WTC11 (cell line): ENCODE measurements at regions not wholly inside any gene's neighbourhood (a gene's known extent, or its start where the extent isn't known, plus 50 kb on each side); places are given as distances from the start of the nearest gene placed in this dataset.
A peak's percentile ranks its signal among the peaks of the same experiment; 100 is the strongest.

Experiments used
- ATAC-seq: fragments of 200-7000 bp; cut with Tn5 transposase; 2 replicates; pipeline ENCODE4 v1.10.0; 2021; ENCODE audit warnings: mild to moderate bottlenecking, moderate library complexity
- CTCF ChIA-PET: fragments of 300-600 bp; sonication (Branson Sonifier 250); formaldehyde crosslinking; loops from one replicate; lab custom pipeline; 2021; ENCODE audit warnings: antibody characterized with exemption; lab: Charles Lee
- POLR2A ChIA-PET: fragments of 350-600 bp; sonication (Branson Sonifier 250); formaldehyde crosslinking; loops from one replicate; lab custom pipeline; 2021; ENCODE audit warnings: antibody characterized with exemption; lab: Charles Lee
- DNase-seq: peaks from one replicate; pipeline ENCODE4 v3.0.0; 2021; ENCODE audit warnings: low spot score
- H3K27ac Mint-ChIP-seq: 2 replicates; pipeline ENCODE4 v1.8.0; 2021; ENCODE audit warnings: mixed read lengths
- H3K27me3 Mint-ChIP-seq: 2 replicates; pipeline ENCODE4 v1.8.0; 2021; ENCODE audit warnings: low read depth, mild to moderate bottlenecking, moderate library complexity, mixed read lengths
- H3K36me3 Mint-ChIP-seq: 2 replicates; pipeline ENCODE4 v1.8.0; 2021; ENCODE audit warnings: mixed read lengths
- H3K4me1 Mint-ChIP-seq: 2 replicates; pipeline ENCODE4 v1.8.0; 2022; ENCODE audit warnings: mixed read lengths
- H3K4me3 Mint-ChIP-seq: 2 replicates; pipeline ENCODE4 v1.8.0; 2021; ENCODE audit warnings: mild to moderate bottlenecking, moderate library complexity, mixed read lengths
- H3K9me3 Mint-ChIP-seq: 2 replicates; pipeline ENCODE4 v1.8.0; 2021; ENCODE audit warnings: mixed read lengths
- AR ChIP-seq: fragments of 250-450 bp; sonication (Bioruptor Pico); IDR thresholded peaks from 2 replicates; pipeline ENCODE4 v1.9.0; 2021; ENCODE audit warnings: mild to moderate bottlenecking
- ATF3 ChIP-seq: sonication (generic); formaldehyde crosslinking; conservative IDR thresholded peaks from 2 replicates; pipeline ENCODE4 v1.8.1; 2022; ENCODE audit warnings: mild to moderate bottlenecking, missing genetic modification reagents
- EMX1 ChIP-seq: fragments of 250-450 bp; sonication (Bioruptor Pico); IDR thresholded peaks from 2 replicates; pipeline ENCODE4 v1.8.0; 2021; ENCODE audit warnings: mild to moderate bottlenecking
- ETV6 ChIP-seq: sonication (generic); formaldehyde crosslinking; IDR thresholded peaks from 2 replicates; pipeline ENCODE4 v1.8.1; 2022; ENCODE audit warnings: mild to moderate bottlenecking, missing genetic modification reagents
- JAZF1 ChIP-seq: fragments of 250-450 bp; sonication (Bioruptor Pico); IDR thresholded peaks from 2 replicates; pipeline ENCODE4 v1.9.0; 2021; ENCODE audit warnings: moderate library complexity, mild to moderate bottlenecking, inconsistent platforms
- MYBL2 ChIP-seq: sonication (generic); formaldehyde crosslinking; IDR thresholded peaks from 2 replicates; pipeline ENCODE4 v1.8.1; 2023; ENCODE audit warnings: mild to moderate bottlenecking, moderate library complexity, missing genetic modification reagents
- NFATC4 ChIP-seq: fragments of 250-450 bp; sonication (Bioruptor Pico); IDR thresholded peaks from 2 replicates; pipeline ENCODE4 v1.9.0; 2021; ENCODE audit warnings: mild to moderate bottlenecking
- NR2C2 ChIP-seq: sonication (generic); formaldehyde crosslinking; IDR thresholded peaks from 2 replicates; pipeline ENCODE4 v1.8.0; 2022; ENCODE audit warnings: mild to moderate bottlenecking, missing genetic modification reagents
- NR3C1 ChIP-seq: sonication (generic); formaldehyde crosslinking; conservative IDR thresholded peaks from 2 replicates; pipeline ENCODE4 v1.8.1; 2023; ENCODE audit warnings: low read depth, mild to moderate bottlenecking, missing genetic modification reagents
- PRDM15 ChIP-seq: sonication (generic); formaldehyde crosslinking; IDR thresholded peaks from 2 replicates; pipeline ENCODE4 v1.8.0; 2022; ENCODE audit warnings: missing genetic modification reagents
- PREB ChIP-seq: sonication (generic); formaldehyde crosslinking; IDR thresholded peaks from 2 replicates; pipeline ENCODE4 v1.8.1; 2022; ENCODE audit warnings: mild to moderate bottlenecking, missing genetic modification reagents, moderate library complexity, borderline replicate concordance
- PRRX2 ChIP-seq: fragments of 250-450 bp; sonication (Bioruptor Pico); IDR thresholded peaks from 2 replicates; pipeline ENCODE4 v1.8.0; 2021; ENCODE audit warnings: mild to moderate bottlenecking
- SP1 ChIP-seq: sonication (generic); formaldehyde crosslinking; conservative IDR thresholded peaks from 2 replicates; pipeline ENCODE4 v1.8.1; 2022; ENCODE audit warnings: missing genetic modification reagents
- ZBTB21 ChIP-seq: sonication (generic); formaldehyde crosslinking; IDR thresholded peaks from 2 replicates; pipeline ENCODE4 v1.8.1; 2023; ENCODE audit warnings: mild to moderate bottlenecking, missing genetic modification reagents, borderline replicate concordance
- ZNF219 ChIP-seq: sonication (generic); formaldehyde crosslinking; IDR thresholded peaks from 2 replicates; pipeline ENCODE4 v1.8.0; 2023; ENCODE audit warnings: missing genetic modification reagents, mild to moderate bottlenecking, borderline replicate concordance
- ZNF425 ChIP-seq: fragments of 250-450 bp; sonication (Bioruptor Pico); conservative IDR thresholded peaks from 2 replicates; pipeline ENCODE4 v1.9.0; 2021; ENCODE audit warnings: mild to moderate bottlenecking
- ZNF532 ChIP-seq: fragments of 250-450 bp; sonication (Bioruptor Pico); IDR thresholded peaks from 2 replicates; pipeline ENCODE4 v1.9.0; 2021; ENCODE audit warnings: mild to moderate bottlenecking, borderline replicate concordance
- ZNF671 ChIP-seq: fragments of 250-450 bp; sonication (Bioruptor Pico); IDR thresholded peaks from 2 replicates; pipeline ENCODE4 v1.8.0; 2021; ENCODE audit warnings: mild to moderate bottlenecking

- H3K9me3 Mint-ChIP-seq: peaks cover 24% of the 10 kb centered on the region
- H3K4me1 Mint-ChIP-seq: peaks cover 5% of the 10 kb centered on the region; the same call in 1 of the 2 replicates
- H3K4me3 Mint-ChIP-seq: no peak overlapping the region
- no peak for TF ChIP-seq PRDM15 (CRISPR knock-in tag)
- no peak for TF ChIP-seq ZNF425 (CRISPR knock-in tag)
- no peak for TF ChIP-seq ZNF219 (CRISPR knock-in tag)
- no peak for TF ChIP-seq NR3C1 (CRISPR knock-in tag)
- ChIA-PET CTCF (interaction anchor here (0.6 kb wide), 1 partner anchor 157 kb away, joined by 6 read pairs; no protein-coding TSS in a partner anchor), POLR2A (no interaction called here)
- DNase-seq (no peak), ATAC-seq (peak; percentile 56; the same call in 1 of the 2 replicates)
- H3K36me3 Mint-ChIP-seq: peaks cover 5% of the 10 kb centered on the region; the same call in 1 of the 2 replicates
- peaks cover 2% of the 10 kb centered on the region for H3K27me3 Mint-ChIP-seq
- no peak overlapping the region for H3K27ac Mint-ChIP-seq
Measured at GRCh38 chr13:98080280-98080679, 62.6 kb upstream of the FARP1 start.

- POLR2A ChIA-PET: no interaction called here
- CTCF ChIA-PET: no interaction called here
- Mint-ChIP-seq H3K9me3 (peaks cover 8% of the 10 kb centered on the region; the same call in 1 of the 2 replicates), H3K27me3 (no peaks in the 10 kb centered on the region), H3K36me3 (no peaks in the 10 kb centered on the region), H3K4me1 (peaks cover 5% of the 10 kb centered on the region; the same call in 1 of the 2 replicates), H3K27ac (no peak overlapping the region), H3K4me3 (no peak overlapping the region)
- DNase-seq (no peak), ATAC-seq (no peak)
- TF ChIP-seq MYBL2 (no peak), AR (CRISPR knock-in tag) (no peak), NFATC4 (no peak), SP1 (no peak), PREB (CRISPR knock-in tag) (no peak), ATF3 (CRISPR knock-in tag) (no peak), ZBTB21 (CRISPR knock-in tag) (no peak), NR2C2 (CRISPR knock-in tag) (no peak), PRRX2 (CRISPR knock-in tag) (no peak), EMX1 (no peak), ETV6 (CRISPR knock-in tag) (no peak), ZNF671 (no peak), JAZF1 (CRISPR knock-in tag) (no peak), ZNF532 (CRISPR knock-in tag) (no peak)
Measured at GRCh38 chr13:98083507-98083906, 59.4 kb upstream of the FARP1 start.
